K562 (cell line): ENCODE measurements at regions not wholly inside any gene's neighbourhood (a gene's known extent, or its start where the extent isn't known, plus 50 kb on each side); places are given as distances from the start of the nearest gene placed in this dataset.

Experiments
- ATAC-seq: fragments of 200-7000 bp; cut with Tn5 transposase; 3 replicates; pipeline ENCODE4 v1.9.1; 2020; ENCODE audit warnings: moderate library complexity
- BruUV-seq: library from RNA; stranded (reverse); fragments of 400-500 nt; replicated peaks from 2 replicates; lab custom pipeline; 2021; lab: Mats Ljungman, UMichigan
- CTCF ChIA-PET: fragments of 300-600 bp; formaldehyde crosslinking; extraction: SDS; loops from one replicate; lab custom pipeline; 2021; ENCODE audit warnings: low intra/inter-chr PET ratio; lab: Yijun Ruan, JAX
- POLR2A ChIA-PET: fragments of 300-600, 350-650 bp; sonication (Branson Sonifier 250); formaldehyde crosslinking; extraction: SDS; loops from one replicate; lab custom pipeline; 2021; ENCODE audit warnings: antibody characterized with exemption, inconsistent platforms; lab: Yijun Ruan, JAX
- DNase-seq, 4 experiments: peaks; one replicate each; pipeline versions ENCODE4 v3.0.0 to v3.0.0-alpha.2; 2011 to 2018; ENCODE audit warnings: low spot score in 3 of 4, mixed read lengths in 3 of 4; ENCODE audit errors: extremely low read depth in 1 of 4
- FAIRE-seq: peaks from 2 replicates; lab custom pipeline; 2011; peaks lifted over from hg19 to GRCh38; lab: Jason Lieb, UNC
- H2AFZ ChIP-seq: 2 replicates; pipeline ENCODE4 v1.6.0; 2011; ENCODE audit warnings: low read depth, low read length, control low read depth, inconsistent platforms
- H3K27ac ChIP-seq: fragments of 200-600 bp; 3 replicates; pipeline ENCODE4 v1.8.0; 2011; ENCODE audit warnings: low read depth, mild to moderate bottlenecking, control low read depth, inconsistent platforms, low read length, moderate library complexity, mixed read lengths; ENCODE audit errors: extremely low read depth
- H3K27me3 ChIP-seq, 2 experiments: fragments of 300-600 bp in 1 of 2; 2 replicates in 1 of 2; 3 replicates in 1 of 2; pipeline versions ENCODE4 v1.6.0 to v1.8.0; 2011; ENCODE audit warnings: inconsistent platforms in 2 of 2, low read length in 2 of 2, mild to moderate bottlenecking in 1 of 2, mixed read lengths in 1 of 2, moderate library complexity in 1 of 2; ENCODE audit not compliant: control insufficient read depth in 2 of 2, insufficient read depth in 2 of 2
- H3K36me3 ChIP-seq: fragments of 300-600 bp; 3 replicates; pipeline ENCODE4 v1.8.0; 2011; ENCODE audit warnings: mild to moderate bottlenecking, low read length, inconsistent platforms; ENCODE audit not compliant: control insufficient read depth, insufficient read depth
- H3K4me1 ChIP-seq, 2 experiments: fragments of 200-600 bp in 1 of 2; replicated peaks in 1 of 2; 2 replicates in 1 of 2; 3 replicates in 1 of 2; pipeline versions ENCODE4 v1.5.1 to v1.8.0; 2011; ENCODE audit warnings: inconsistent platforms in 2 of 2, low read length in 2 of 2, mild to moderate bottlenecking in 1 of 2, mixed read lengths in 1 of 2, moderate library complexity in 1 of 2; ENCODE audit not compliant: control insufficient read depth in 2 of 2, insufficient read depth in 2 of 2
- H3K4me2 ChIP-seq: 2 replicates; pipeline ENCODE4 v1.6.1; 2011; ENCODE audit warnings: low read length, control low read depth, inconsistent platforms, mixed read lengths; ENCODE audit not compliant: insufficient read depth
- H3K4me3 ChIP-seq: fragments of 200-600 bp; sonication (generic), shearing (Covaris generic); 2 replicates; pipeline ENCODE4 v1.5.1; 2016; ENCODE audit warnings: control low read depth, inconsistent platforms
- H3K79me2 ChIP-seq: fragments of 200-600 bp; 3 replicates; pipeline ENCODE4 v1.8.0; 2011; ENCODE audit warnings: low read length, inconsistent platforms; ENCODE audit not compliant: control insufficient read depth, insufficient read depth
- H3K9ac ChIP-seq, 2 experiments: 2 replicates each; pipeline versions ENCODE4 v1.6.0 to v1.6.1; 2011; ENCODE audit warnings: low read depth in 2 of 2, low read length in 2 of 2, control low read depth in 1 of 2, inconsistent platforms in 1 of 2, mild to moderate bottlenecking in 1 of 2, mixed read lengths in 1 of 2; ENCODE audit not compliant: insufficient read depth in 1 of 2
- H3K9me1 ChIP-seq: one replicate; pipeline ENCODE4 v1.6.0; 2011; ENCODE audit warnings: inconsistent platforms, mild to moderate bottlenecking, low read length, moderate library complexity; ENCODE audit not compliant: control insufficient read depth, insufficient read depth
- H3K9me3 ChIP-seq: replicated peaks from 2 replicates; pipeline ENCODE4 v1.5.1; 2011; ENCODE audit warnings: low read depth, low read length, inconsistent platforms; ENCODE audit not compliant: control insufficient read depth, insufficient read depth
- H4K20me1 ChIP-seq: replicated peaks from 2 replicates; pipeline ENCODE4 v1.6.1; 2011; ENCODE audit warnings: low read length, inconsistent platforms, mixed read lengths; ENCODE audit not compliant: control insufficient read depth, insufficient read depth
- NCOA6 ChIP-seq: fragments of 450-650 bp; IDR thresholded peaks from 2 replicates; pipeline ENCODE4 v1.6.1; 2017; ENCODE audit warnings: mild to moderate bottlenecking
- PBX2 ChIP-seq, 2 experiments: IDR thresholded peaks in 1 of 2; conservative IDR thresholded peaks in 1 of 2; 2 replicates each; pipeline ENCODE4 v1.6.1; 2016; ENCODE audit warnings: low read depth in 2 of 2, mild to moderate bottlenecking in 1 of 2, missing compliant biosample characterization in 1 of 2, missing genetic modification characterization in 1 of 2, moderate library complexity in 1 of 2
- PTTG1 ChIP-seq: fragments of 450-650 bp; IDR thresholded peaks from 2 replicates; pipeline ENCODE4 v1.6.1; 2016; ENCODE audit warnings: low read depth, mild to moderate bottlenecking, missing genetic modification characterization, missing compliant biosample characterization
- ZNF174 ChIP-seq: fragments of 250-450 bp; sonication (Bioruptor Pico); IDR thresholded peaks from 2 replicates; pipeline ENCODE4 v1.4.0; 2020; ENCODE audit warnings: mild to moderate bottlenecking
- ZNF449 ChIP-seq: fragments of 250-450 bp; sonication (Bioruptor Pico); IDR thresholded peaks from 2 replicates; pipeline ENCODE4 v1.8.0; 2022; ENCODE audit warnings: moderate library complexity, mild to moderate bottlenecking, inconsistent platforms
- WGBS: fragments of 100-300 bp; shearing (Covaris generic); methylation state at CpG from one replicate; pipeline ENCODE4 v1.1.6; 2016; ENCODE audit warnings: low coverage, mixed read lengths; ENCODE audit not compliant: insufficient coverage; ENCODE audit errors: missing lambda C conversion rate; 5-methylcytosine and 5-hydroxymethylcytosine counted together
- in situ Hi-C: fragments of 300-500 bp; cut with MboI; formaldehyde crosslinking; loops from 4 replicates; pipeline ENCODE4 v1.15.0; 2018; ENCODE audit warnings: inconsistent platforms, mixed read lengths
- intact Hi-C: fragments of 100-400 bp; cut with micrococcal nuclease; formaldehyde crosslinking; loops from 2 replicates; pipeline ENCODE4 v1.14.2; 2022

GRCh38 chr14:105842105-105842504 lies 315.7 kb downstream of the TMEM121 start:
- CTCF ChIA-PET, result no interaction called here
- FAIRE-seq, result no peak

More at GRCh38 chr14:105842105-105842504, 315.7 kb downstream of the TMEM121 start:
- H3K4me3 ChIP-seq, result no peak overlapping the region
- H2AFZ ChIP-seq, result no peak overlapping the region
- no peaks in the 10 kb centered on the region for H3K79me2 ChIP-seq
- H3K4me2 ChIP-seq, result no peak overlapping the region
- POLR2A ChIA-PET, result no interaction called here
- intact Hi-C loops (no loop called here), in situ Hi-C loops (no loop called here)
- no peaks in the 10 kb centered on the region for H3K9me1 ChIP-seq
- DNase-seq, result no peak
- H3K9ac ChIP-seq, result no peak overlapping the region
- no TSS peak for BruUV-seq
- H3K27ac ChIP-seq, result no peak overlapping the region
- H3K9me3 ChIP-seq, result no peaks in the 10 kb centered on the region
- no peak for ATAC-seq
- no peaks in the 10 kb centered on the region for H4K20me1 ChIP-seq
- H3K4me1 ChIP-seq, result no peaks in the 10 kb centered on the region
- WGBS, result 0% methylated on average over 4 of the region's 4 CpGs
- H3K36me3 ChIP-seq, result no peaks in the 10 kb centered on the region
- no peaks in the 10 kb centered on the region; a peak in 1 of 5 replicates for H3K27me3 ChIP-seq
- no peak for TF ChIP-seq ZNF449 (CRISPR knock-in tag)
- TF ChIP-seq ZNF174 (CRISPR knock-in tag), result no peak
- TF ChIP-seq PTTG1 (tag), result no peak
- TF ChIP-seq PBX2 (CRISPR knock-in tag; IDR thresholded peaks at IDR 0.05; ENCODE audit: low read depth), result no peak
- no peak for TF ChIP-seq PBX2 (tag; conservative IDR thresholded peaks at IDR 0.05; ENCODE audit: low read depth)
- no peak for TF ChIP-seq NCOA6
